Stimulated activated CD4-positive, alpha-beta T cell treated with anti-CD3 and anti-CD28 coated beads, Interleukin-2, amount 100 ng/mL, for 48 hours (primary cell): ENCODE measurements at regions not wholly inside any gene's neighbourhood (a gene's known extent, or its start where the extent isn't known, plus 50 kb on each side); places are given as distances from the start of the nearest gene placed in this dataset.
"Not testable (repeated sequence)": the region's sequence is repeated elsewhere in the genome, so short reads cannot be mapped to it uniquely, and the experiment has no call there.

Experiments used
- DNase-seq, 2 donors: peaks; one replicate each; pipeline ENCODE4 v3.0.0-alpha.2; 2020

DNA sequence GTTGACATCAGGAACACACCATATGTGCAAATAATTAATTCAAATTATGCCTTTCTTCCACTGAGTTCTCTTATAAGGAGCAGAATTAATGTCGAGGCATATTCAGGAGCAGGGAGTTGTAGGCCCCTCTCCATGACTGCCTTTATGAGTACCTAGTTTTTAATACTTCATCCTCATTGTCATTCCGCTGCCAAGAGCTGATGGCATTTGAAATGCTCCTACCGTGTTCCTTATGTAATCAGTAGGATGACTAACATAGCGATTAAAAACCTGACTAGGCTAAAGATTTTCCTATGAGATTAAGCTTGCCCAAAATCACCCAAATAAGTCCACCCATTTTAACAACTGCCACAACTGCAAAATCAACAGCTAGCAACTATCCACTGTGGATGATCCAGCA is 220.6 kb downstream of the DHX15 start:
- DNase-seq: no peak

DNA sequence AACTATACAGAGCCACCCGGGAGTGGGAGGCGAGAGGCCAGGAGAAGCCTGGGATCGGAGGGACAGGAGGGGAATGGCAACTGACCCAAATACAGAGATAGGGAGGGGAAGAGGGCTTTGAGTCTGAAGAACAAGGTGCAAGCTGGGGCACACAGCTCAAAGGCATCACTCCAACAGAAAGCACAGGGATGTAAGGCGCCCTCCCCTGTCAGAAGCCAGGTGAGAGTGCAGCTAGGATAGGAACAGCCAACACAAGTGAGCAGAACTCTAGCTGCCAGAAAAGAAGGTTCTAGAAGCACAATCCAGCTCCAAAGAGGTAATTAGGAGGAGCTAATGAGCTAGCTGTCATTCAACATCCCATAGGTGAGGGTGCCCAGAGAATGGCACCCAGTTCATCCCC is 232.2 kb downstream of the DHX15 start:
- DNase-seq: no peak

DNA sequence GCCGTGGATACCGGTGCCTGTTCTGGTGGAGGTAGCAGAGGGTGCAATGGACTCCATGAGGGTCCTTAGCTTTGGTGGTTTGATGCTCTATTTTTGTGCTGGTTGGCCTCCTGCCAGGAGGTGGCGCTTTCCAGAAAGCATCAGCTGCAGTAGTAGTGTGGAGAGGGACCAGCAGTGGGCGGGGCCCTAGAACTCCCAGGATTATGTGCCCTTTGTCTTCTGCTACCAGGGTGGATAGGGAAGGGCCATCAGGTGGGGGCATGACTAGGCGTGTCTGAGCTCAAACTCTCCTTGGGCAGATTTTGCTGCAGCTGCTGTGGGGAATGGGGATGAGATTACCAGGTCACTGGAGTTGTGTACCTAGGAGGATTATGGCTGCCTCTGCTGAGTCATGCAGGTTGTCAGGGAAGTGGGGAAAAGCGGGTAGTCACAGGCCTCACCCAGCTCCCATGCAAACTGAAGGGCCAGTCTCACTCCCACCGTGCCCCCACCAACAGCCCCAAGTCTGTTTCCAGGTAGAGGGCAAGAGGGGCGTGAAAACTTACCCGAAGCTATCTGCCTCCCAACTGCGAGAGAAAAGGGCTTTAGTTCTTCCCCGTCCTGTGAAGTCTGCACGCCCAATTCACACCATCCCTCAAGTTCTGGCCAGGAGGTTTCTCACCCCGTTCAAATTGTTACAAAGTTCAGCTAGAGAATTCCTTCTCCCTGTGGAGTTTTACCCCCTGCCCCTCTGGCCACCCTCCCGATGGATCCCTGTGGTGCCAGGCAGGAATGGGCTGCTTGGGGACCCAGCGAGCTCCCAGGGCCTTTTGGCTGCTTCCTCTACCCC is 235.0 kb downstream of the DHX15 start:
- DNase-seq: not testable (repeated sequence)

DNA sequence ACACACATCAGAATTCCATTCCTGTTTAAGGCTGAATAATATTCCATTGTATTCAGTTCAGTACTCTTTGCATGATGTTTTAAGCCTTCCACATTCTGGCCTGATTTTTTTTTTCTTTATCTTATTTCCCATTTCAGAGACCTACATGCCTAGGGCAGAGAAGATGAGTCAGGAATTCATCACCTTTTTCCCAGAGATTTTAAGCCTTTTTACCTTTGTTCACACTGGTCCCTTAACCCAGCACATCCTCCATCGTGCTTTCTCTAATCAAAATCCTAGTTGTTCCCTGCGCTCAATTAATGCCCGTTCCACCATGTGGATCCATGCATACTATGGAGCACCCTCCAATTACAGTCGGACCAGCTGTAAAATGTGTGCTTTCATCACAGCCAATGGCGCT is 245.1 kb downstream of the DHX15 start:
- no peak for DNase-seq

DNA sequence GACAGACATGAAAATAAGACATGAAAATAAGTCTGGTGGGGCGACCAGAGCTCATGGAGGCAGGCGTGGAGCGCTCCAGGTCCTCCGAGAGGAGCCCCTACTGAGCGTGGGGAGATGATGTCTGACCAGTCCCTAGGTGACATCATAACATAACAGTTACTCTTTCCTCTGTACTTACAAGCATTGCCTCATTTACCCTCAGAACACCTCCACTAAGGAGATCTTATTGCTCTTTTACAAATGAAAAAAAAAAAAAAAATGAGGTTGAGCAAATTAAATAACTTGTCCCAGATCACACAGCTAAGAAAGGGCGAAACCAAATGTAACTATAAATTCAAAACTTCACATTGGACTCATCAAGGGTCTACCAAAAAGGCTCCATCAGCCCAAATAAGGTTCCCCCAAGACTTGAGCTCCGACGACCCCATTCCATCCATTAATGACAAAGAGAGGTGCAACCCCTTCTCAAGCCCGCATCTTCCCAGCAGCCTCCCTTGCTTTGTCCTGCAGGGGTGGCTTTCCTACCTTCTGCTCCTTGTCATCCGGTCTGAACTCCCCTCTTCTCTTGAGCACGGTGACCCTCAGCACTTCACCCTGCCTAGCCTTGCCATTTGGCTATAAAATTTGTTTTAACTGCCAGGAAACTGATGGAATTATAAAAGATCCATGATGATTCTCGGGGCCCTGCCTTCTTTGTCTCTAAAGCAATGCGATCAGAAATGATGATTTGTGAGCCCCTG is 246.7 kb downstream of the DHX15 start:
- no peak for DNase-seq

DNA sequence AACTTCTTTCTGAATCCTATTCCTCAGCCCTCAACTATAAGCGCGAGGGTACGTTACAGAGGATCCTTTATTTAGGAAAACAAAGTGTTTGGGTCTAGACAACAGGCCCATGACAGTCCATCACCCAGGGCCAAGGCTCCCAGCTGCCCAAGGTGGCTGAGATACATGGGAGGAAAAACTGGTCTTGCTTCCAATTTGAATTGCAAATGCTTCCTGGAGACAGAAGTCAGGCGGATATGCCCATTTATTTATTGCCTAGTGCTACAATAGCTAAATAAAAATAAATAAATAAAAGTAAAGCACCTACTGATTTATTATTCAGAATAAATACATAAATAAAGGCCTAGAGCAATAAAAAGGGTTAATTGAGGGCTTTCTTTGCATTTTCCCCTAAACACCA is 248.7 kb downstream of the DHX15 start:
- DNase-seq: no peak

DNA sequence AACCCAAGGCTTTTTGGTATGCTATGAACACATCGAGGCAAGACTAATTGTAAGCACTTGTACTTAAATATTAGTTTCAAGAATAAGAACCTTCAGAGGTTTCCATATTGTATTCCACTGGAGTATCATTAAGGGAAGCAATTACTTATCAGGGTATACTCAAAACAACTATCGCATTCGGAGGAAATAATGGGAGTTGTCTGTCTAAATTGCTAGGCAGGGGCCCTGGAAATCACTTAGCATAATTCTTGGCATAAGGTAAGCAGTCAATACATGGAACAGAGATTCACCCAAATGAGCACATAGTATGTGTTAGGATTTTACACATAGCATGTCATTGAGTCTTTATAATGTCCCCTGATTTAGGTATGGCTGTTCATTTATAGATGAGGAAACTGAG is 249.4 kb downstream of the DHX15 start:
- no peak for DNase-seq

DNA sequence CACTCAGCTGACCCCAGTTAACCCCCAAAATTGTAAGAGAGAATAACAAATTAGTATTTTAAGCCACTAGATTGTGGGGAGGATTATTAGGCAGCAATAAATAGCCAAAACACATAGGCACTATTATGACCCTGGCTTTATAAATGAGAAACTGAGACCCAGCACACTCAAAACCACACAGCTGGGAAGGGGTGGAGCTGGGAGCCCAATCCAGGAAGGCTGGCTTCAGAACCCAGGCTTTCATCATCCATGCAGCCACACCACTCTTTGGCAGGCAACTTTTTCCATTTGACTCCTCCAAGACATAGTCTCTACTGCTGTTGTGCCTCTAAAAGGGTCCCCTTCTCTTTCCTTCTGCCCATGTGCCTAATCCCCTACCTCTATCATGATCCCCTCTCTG is 253.8 kb downstream of the DHX15 start:
- DNase-seq: no peak

DNA sequence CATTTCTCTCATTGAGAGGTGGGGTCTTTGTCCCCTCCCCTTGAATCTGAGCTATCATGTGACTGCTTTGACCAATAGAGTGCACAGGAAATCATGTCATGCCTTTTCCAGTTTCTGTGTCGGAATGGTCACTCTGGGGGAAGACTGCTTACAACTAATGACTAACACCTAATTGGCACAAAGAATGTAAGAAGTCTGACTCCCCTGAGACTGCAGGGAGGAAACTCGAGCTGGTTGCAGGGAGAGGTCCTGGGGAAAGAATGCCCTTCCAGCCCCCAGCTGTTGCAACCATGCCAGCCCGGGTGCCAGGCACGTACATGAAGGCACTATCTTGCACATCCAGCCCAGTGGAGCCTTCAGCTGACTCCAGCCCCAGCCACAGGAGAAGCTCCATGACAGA is 254.2 kb downstream of the DHX15 start:
- DNase-seq: no peak

DNA sequence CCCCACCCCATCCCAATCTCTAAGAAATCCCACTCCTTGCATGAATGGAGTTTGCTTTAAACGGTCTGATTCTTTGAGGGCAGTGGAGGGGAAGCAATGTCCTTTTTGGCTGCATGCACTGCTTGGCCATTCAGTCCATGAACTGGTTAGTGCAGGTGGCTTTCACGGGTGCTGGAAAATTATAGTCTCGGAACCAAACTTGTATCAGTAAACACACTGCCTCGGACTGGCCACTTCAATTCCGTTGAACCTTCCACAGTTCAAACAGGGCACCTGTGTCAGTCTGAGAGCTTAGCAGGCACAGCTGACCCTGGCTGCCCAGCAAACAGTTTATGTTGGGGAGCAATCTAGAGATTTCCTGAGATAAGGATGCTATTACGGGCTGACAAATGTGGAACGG is 255.6 kb downstream of the DHX15 start:
- no peak for DNase-seq

DNA sequence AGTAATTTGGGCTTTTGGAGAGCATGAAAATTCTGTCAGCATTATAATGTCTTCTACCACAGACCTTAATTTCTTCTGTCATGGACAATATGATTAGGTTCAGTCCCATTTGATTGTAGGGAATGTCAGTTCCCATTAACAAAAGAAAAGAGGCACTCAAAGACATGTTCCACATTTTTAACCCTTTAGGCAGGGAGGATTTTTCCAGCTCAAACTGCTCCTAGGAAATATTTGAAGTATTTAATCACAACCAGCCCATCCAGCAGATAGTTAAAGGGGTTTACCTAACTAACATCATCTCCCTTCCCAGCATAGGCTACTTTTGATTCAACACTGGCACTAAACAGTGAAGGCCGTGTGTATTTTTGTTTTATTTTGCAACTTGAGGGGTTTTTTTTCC is 256.0 kb downstream of the DHX15 start:
- no peak for DNase-seq

DNA sequence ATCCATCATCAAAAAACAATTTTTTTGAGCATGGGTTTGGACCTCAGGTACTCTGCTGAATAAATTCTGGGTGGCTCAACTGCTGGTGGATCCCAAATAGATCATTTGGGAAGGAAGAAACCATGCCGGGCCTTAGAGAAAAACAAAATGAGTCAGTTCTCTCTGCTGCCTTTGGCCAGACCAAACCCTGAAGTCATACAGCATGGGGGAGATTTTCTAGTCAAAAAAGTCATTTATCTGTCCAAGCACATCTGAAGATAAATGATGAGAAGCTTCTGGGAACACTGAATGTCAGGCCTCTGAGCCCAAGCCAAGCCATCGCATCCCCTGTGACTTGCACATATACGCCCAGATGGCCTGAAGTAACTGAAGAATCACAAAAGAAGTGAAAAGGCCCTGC is 261.4 kb downstream of the DHX15 start:
- DNase-seq: no peak

DNA sequence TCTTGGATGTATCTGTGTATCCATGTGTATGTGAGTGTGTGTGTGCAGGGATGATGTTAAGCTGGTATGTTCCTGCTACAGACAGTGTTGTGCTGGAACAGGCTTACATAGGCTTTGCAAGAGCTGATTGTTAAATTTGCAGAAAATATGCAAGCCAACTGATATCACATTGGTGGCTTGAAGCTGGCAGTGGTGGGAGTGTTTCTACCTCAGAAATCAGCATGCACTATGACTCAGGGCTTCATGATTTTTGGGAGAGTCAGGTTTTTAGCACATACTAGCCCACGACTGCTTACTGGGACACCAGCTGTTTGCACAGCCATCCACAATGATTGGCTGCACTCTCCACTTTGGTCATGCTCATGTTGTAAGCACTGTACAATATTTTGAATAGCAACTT is 261.8 kb downstream of the DHX15 start:
- no peak for DNase-seq

DNA sequence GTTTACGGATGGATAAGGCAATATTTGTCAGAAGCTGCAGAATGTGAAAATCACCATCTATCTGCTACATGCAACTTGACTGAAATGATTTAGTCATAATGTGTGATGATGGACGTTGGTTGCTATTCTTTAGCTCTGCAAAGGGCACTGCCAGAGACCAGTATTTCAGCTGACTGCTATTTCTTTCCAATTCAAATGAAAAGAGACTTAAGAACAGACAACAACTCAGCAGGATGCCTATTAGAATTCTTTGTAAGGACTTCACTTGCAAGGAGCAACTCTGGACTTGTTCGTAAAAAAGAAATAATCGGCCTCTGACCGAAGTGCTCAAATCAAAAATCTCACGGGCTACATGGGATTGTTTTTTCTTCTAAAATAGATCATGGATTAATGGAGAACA is 262.7 kb downstream of the DHX15 start:
- DNase-seq: no peak

DNA sequence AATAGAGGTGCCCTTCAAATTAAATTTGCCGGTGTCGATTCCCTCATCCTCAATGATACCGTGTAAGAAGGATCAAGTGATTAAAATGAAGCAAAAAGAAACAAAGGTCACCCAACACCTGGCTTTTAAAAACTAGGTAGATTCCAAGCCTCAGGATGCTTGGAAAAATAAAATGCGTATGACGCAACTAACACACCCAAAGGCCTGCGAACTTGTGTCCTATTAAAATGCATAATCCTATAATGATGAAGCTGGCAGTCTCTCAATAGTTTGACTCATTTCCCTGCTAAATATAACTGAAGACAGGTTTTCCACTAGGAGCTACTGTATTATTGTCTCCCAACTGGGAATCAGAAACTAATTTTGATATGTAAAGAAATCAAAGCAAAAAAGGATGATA is 263.2 kb downstream of the DHX15 start:
- DNase-seq: no peak

DNA sequence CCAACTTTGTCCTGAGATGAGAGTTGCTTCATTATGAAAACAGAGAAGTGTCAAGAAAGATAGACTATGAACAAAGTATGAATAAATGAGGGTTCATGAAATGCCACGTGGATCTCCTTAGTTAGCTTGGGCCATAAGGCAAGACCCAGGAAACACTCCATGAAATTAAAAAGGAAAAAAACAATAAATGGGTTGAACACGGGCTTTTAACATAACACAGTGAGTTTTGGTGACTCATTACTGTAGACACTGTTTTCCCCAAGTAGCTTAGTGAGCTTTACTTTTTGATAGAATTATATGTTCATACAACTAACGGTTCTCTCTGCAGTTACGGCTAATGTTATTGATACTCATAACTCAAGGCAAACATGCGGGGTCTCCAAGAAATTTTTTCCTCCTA is 265.0 kb downstream of the DHX15 start:
- no peak for DNase-seq

DNA sequence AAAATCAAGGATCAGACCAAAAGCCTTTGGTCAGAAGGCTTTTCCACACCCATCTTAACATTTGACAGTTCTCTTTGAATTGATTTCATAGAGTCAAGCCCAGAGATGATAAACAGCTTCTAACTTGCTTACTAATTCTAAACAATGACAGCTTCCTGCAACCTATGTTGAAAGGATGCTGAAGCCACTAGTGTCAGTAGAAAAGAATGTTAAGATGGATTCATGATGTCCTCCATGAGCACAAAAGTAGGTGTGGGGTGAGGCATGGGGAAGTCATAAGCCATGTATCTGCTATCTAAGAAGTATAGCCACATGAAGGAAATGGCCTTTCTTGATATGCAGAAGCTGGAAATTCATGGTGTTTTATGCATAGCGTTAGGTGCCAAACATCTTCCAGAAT is 269.3 kb downstream of the DHX15 start:
- DNase-seq: no peak

DNA sequence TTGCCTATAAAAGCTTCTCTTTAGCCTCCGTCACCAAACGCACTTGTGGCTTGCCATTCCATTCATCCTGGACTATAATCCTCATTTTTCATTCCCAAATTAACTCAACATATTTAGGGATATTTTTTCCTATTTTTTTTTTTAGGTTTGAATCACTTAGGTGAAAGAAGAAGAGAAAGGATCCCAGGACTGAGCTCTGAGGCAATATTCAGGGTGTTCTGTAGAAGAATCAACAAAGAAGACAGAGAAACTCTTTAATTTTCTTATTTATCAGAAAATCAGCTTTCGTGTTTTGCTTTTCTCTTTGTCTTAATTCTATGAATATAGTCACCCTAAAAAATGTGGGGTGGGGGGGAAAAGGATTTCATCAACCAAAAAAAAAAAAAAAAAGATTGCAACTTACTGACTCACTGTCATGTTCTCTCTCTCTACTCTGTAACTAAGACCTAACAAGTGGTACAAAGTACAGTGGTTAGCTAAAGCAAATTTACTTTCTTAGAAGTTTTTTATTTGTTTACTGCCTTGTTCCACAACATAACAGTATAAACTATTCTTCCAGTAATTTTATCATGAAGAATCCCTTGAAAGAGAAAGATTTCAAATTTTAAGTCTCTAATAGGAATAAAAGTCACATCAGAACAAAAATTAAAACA is 272.0 kb downstream of the DHX15 start:
- DNase-seq: no peak

DNA sequence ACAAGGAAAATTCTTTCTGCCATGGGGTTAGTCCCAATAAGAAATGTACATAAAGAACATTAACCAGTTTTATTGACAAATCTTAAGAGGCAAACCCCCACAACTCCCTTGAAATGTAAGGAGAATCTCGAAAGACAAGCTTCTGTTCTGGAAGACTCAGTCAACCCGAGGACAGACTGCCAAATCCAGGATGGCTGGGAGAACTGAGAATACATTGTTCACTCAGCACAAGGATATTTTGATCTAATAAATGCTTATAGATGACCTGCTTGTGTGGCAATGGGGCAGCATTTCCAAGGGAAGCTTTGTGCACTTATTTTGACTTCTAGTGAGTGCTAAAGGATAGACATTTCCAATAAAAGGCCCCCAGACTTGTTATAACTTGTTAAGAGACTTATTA is 280.4 kb downstream of the DHX15 start:
- DNase-seq: no peak

DNA sequence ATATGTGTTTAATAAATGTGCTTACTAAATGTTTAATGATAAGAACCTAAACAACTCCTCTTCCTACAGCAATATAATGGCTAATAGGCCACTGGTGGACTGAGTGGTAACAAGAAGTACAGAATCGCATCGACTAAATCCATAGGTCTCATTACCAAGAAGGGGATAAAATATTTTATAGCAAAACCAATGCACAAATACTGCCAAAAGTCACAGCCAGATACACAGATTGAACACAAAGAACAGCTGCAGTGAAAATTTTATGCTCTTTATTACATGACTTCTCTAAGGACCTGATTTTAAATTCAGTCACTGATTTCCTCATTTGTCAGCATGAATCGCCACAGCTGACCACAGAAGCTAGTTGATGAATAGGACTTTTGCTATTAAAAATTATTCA is 285.4 kb downstream of the DHX15 start:
- DNase-seq: no peak

DNA sequence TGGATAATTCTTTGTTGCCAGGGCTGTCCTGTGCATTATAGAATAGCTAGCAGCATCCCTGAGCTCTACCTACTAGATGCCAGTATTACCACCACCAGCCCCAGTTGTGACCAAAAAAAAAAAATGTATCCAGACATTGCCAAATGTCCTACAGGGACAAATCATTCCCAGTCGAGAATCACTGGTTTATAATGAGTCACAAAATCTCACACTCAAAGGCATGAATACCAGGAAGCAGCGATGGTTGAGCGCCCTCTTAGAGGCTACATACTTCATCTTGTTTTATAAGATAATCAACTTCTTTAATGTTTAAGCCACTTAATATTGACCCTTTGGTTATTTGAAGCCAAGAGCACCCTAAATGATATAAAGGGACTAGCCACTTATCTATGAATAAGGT is 297.3 kb downstream of the DHX15 start:
- no peak for DNase-seq

DNA sequence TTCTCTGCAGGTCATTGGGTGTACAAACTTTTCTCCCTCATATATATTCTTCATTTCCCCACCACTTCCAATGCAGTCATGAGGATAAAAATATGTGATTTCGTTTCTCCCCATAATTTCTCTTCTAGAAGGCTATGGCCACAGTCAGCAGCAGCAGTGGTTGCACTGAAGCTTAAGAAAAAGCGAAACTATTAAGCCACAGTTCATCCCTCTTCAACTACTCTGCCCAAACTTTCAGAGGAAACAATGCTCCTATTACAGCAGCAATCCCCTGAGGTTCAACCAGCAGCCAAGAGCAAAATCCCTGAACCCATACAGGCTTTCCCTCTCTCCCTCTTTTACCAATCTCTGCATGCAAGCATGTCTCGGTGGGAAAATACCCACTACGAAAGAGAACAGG is 298.6 kb downstream of the DHX15 start:
- no peak for DNase-seq

DNA sequence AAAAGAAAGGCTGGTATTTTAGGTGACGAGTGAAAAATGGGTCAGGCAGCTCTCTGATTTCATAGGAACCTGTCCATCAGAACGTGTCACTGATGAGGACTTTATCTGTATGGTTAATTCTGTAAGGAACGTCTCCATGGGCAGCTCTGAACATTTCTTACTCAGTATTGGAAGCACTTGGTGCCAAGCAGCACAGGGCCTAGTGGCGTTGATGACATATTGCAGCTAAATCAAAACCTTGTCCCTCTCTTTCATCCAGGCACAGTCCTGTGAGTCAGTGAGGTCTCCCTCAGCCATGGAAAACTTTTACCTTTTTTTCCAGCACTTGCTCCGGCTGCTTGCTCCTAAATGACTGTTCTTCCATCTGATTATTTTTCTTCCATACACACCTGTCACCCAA is 301.9 kb downstream of the DHX15 start:
- no peak for DNase-seq

DNA sequence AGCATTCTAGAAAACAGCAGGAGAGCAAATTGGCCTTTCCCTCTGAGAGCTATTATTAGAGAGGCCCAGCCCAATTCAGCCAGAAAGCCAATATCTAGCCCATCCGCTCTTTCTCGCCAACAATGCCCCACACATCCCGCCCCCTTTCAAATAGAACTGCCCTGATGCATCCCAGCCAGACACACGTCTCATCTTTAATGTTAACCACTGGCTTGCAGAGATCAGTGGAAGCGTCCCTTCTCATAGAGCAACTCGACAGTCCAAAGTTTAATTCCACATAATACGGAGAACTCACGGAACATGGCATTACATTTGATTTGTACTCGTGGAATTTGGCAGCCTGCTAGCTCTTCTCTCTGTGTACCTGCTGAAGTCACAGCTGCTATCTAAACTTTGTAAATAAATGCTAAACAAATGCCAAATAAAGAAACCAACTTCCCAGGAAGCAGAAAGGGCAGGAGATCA is 304.4 kb downstream of the DHX15 start:
- DNase-seq: no peak
